Keratinocyte (primary cell): ENCODE measurements at regions not wholly inside any gene's neighbourhood (a gene's known extent, or its start where the extent isn't known, plus 50 kb on each side); places are given as distances from the start of the nearest gene placed in this dataset.

Experiments
- EZH2 ChIP-seq: IDR thresholded peaks from one replicate; pipeline ENCODE4 v1.6.1; 2012; ENCODE audit warnings: inconsistent platforms, mild to moderate bottlenecking, low read length, moderate library complexity
- TF ChIP-seq, protein P1 (sequence below), 3 experiments: IDR thresholded peaks in 1 of 3; conservative IDR thresholded peaks in 1 of 3; optimal IDR thresholded peaks in 1 of 3; 2 replicates in 2 of 3; 3 replicates in 1 of 3; pipeline versions ENCODE3 to v1.5.1; 2011; ENCODE audit warnings: low read length in 3 of 3, mild to moderate bottlenecking in 3 of 3, moderate library complexity in 2 of 3, control low read depth in 1 of 3, inconsistent platforms in 1 of 3; ENCODE audit not compliant: insufficient read depth in 2 of 3; ENCODE audit errors: extremely low read depth in 1 of 3

DNA sequence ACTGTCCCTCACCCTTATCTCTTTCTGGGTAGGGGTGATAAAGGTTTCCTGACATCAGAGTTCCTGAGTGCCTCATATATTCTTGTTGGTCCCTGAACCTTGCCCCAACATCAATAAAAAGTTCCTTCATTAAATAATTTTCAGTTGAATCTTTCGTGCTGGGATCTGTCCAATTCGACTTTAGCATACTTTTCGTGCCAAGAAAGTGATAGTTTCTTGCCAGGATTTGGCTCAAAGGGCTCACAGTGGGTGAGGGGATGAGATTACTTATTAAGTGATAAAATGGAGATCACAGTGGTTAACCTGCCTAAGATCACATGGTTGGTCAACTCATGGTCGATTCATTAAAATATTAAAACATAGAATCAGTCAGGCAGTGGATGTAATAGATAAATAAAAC lies 93.8 kb upstream of the SLC8A1 start:
- TF ChIP-seq, protein P1, sequence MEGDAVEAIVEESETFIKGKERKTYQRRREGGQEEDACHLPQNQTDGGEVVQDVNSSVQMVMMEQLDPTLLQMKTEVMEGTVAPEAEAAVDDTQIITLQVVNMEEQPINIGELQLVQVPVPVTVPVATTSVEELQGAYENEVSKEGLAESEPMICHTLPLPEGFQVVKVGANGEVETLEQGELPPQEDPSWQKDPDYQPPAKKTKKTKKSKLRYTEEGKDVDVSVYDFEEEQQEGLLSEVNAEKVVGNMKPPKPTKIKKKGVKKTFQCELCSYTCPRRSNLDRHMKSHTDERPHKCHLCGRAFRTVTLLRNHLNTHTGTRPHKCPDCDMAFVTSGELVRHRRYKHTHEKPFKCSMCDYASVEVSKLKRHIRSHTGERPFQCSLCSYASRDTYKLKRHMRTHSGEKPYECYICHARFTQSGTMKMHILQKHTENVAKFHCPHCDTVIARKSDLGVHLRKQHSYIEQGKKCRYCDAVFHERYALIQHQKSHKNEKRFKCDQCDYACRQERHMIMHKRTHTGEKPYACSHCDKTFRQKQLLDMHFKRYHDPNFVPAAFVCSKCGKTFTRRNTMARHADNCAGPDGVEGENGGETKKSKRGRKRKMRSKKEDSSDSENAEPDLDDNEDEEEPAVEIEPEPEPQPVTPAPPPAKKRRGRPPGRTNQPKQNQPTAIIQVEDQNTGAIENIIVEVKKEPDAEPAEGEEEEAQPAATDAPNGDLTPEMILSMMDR (optimal IDR thresholded peaks at IDR 0.05 in 1 of 3, IDR thresholded peaks at IDR 0.05 in 1 of 3, conservative IDR thresholded peaks at IDR 0.05 in 1 of 3; ENCODE audit: extremely low read depth in 1 of 3, insufficient read depth in 2 of 3, low read length in 3 of 3) = no peak
- TF ChIP-seq EZH2 = no peak
